ENCODE measurements at regions not wholly inside any gene's neighbourhood (a gene's known extent, or its start where the extent isn't known, plus 50 kb on each side); places are given as distances from the start of the nearest gene placed in this dataset.
"Not testable (repeated sequence)": the region's sequence is repeated elsewhere in the genome, so short reads cannot be mapped to it uniquely, and the experiment has no call there.

GRCh38 chr15:21001950-21002349, 135.8 kb upstream of the POTEB2 start:
- not testable (repeated sequence) for TF ChIP-seq CTCF (IDR thresholded peaks at IDR 0.05; ENCODE audit: low read depth, low read length); POLR2A (IDR thresholded peaks at IDR 0.05; ENCODE audit: extremely low read depth, insufficient read length)
